Left hindlimb (tissue), 1 donor: ENCODE measurements at regions not wholly inside any gene's neighbourhood (a gene's known extent, or its start where the extent isn't known, plus 50 kb on each side); places are given as distances from the start of the nearest gene placed in this dataset.
"Not testable (repeated sequence)": the region's sequence is repeated elsewhere in the genome, so short reads cannot be mapped to it uniquely, and the experiment has no call there.

Source experiments
- DNase-seq: peaks from one replicate; pipeline ENCODE4 v3.0.0-alpha.2; 2018

- no peak for DNase-seq
Observed at GRCh38 chr4:79213702-79214101, 112.2 kb downstream of the NAA11 start.

- no peak for DNase-seq
Observed at GRCh38 chr4:79213010-79213409, 112.9 kb downstream of the NAA11 start.

- DNase-seq = no peak
Observed at GRCh38 chr4:79212311-79212710, 113.5 kb downstream of the NAA11 start.

DNA sequence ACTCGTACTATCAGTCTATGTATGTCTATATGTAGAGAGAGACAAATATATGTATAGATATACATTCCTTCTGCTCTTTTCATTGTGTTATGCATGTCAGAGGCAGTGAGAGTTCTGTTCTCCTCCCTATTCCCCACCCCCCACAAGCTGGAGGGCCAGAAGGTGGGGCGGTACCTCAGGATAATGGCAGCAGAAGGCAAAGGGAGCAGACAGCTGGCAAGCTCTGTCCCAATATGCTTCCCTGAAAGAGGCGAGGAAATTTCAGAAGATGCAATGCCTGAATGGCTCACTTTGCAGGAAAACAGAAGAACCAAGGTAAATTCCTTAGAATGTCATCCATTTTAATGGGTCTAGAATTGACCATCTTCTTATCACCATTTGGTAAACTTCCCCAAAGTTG is 114.4 kb downstream of the NAA11 start:
- no peak for DNase-seq

GRCh38 chr4:79210636-79211049 is 115.2 kb downstream of the NAA11 start:
- DNase-seq = no peak

GRCh38 chr4:79209822-79210635 is 115.8 kb downstream of the NAA11 start:
- DNase-seq = no peak

DNA sequence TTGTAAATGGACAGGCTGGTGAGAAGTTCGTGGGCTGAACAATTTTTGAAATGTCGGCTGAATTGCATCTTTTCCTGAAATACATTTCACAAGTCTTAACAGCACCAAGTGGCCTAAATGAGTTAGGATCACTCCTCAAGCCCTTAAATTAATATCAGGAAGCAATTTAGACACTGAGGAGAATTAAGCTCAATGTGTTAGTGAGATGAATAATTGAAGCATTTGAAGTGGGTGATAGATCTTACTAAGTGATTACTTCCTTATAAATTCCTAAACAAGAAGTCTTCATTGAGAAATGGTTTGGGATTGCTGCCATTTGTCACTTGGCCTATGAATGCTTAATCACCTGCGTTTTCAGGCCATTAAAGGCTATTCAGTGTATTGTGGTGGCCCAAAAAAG is 116.8 kb downstream of the NAA11 start:
- no peak for DNase-seq

GRCh38 chr4:79207281-79207680 is 118.6 kb downstream of the NAA11 start:
- DNase-seq = no peak

GRCh38 chr4:79206660-79207059 is 119.2 kb downstream of the NAA11 start:
- DNase-seq = no peak

DNA sequence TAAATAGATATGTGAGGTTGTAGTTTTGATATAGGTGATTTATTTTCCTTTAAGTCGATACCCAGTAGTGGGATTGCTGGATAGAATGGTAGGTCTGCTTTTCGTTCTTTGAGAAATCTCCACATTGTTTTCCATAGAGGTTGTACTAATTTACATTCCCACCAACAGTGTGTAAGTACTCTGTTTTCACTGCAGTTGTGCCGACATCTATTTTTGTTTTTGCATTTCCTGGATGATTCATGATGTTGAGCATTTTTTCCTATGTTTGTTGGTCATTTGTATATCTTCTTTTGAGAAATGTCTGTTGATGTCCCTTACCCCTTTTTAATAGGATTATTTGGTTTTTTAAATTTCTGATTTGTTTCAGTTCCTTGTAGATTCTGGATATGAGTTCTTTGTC is 120.7 kb downstream of the NAA11 start:
- no peak for DNase-seq

DNA sequence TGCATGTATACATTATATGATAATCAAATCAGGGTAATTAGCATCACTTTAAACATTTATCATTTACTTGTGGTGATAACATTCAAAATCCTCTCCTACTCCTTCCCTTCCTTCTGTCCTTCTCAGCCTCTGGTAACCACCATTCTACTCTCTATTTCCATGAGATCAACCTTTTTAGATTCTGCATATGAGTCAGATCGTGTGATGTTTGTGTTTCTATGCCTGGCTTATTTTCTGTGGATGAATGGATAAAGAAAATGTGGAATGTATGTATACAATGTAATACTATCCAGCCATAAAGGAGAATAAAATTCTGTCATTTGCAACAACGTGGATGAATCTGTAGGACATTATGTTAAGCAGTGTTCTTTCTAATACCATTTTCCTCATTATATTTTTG is 123.9 kb downstream of the NAA11 start:
- DNase-seq = no peak

- no peak for DNase-seq
Observed at GRCh38 chr4:79199743-79200142, 126.1 kb downstream of the NAA11 start.

GRCh38 chr4:79198951-79199587 is 126.8 kb downstream of the NAA11 start:
- no peak for DNase-seq

GRCh38 chr4:79197275-79198009 is 128.4 kb downstream of the NAA11 start:
- no peak for DNase-seq

DNA sequence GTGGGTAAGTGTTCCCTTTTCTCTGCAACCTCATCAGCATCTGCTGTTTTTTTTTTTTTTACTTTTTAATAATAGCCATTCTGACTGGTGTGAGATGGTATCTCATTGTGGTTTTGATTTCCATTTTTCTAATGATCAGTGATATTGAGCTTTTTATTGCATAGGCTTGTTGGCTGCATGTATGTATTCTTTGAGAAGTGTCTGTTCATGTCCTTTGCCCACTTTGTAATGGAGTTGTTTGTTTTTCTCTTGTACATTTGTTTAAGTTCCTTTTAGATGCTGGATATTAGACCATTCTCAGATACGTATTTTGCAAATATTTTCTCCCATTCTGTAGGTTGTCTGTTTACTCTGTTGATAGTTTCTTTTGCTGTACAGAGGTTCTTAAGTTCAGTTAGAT is 134.6 kb downstream of the NAA11 start:
- DNase-seq = not testable (repeated sequence)

- DNase-seq = no peak
Observed at GRCh38 chr4:79185526-79186045, 140.3 kb downstream of the NAA11 start.

GRCh38 chr4:79184476-79184875 is 141.4 kb downstream of the NAA11 start:
- DNase-seq = no peak

GRCh38 chr4:79182209-79182608 is 143.7 kb downstream of the NAA11 start:
- no peak for DNase-seq

GRCh38 chr4:79181190-79181589 is 144.7 kb downstream of the NAA11 start:
- DNase-seq = no peak

GRCh38 chr4:79178760-79179159 is 147.1 kb downstream of the NAA11 start:
- peak; percentile 48 for DNase-seq

- DNase-seq = no peak
Observed at GRCh38 chr4:79177388-79177787, 148.5 kb downstream of the NAA11 start.

DNA sequence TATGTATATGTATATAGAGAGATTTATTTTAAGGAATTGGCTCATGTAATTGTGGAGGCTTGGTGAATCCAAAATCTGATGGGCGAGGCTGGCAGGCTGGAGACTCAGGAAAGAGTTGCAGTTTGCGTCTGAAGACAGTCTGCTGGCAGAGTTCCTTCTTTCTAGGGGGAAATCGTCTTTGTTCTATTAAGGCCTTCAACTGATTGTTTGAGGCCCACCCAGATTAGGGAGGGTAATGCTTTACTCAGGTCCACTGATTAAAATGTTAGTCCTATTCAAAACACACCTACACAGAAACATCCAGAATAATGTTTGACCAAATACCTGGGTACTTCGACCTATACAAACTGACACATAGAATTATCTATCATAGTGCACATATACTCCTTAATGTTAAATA is 149.5 kb downstream of the NAA11 start:
- no peak for DNase-seq

DNA sequence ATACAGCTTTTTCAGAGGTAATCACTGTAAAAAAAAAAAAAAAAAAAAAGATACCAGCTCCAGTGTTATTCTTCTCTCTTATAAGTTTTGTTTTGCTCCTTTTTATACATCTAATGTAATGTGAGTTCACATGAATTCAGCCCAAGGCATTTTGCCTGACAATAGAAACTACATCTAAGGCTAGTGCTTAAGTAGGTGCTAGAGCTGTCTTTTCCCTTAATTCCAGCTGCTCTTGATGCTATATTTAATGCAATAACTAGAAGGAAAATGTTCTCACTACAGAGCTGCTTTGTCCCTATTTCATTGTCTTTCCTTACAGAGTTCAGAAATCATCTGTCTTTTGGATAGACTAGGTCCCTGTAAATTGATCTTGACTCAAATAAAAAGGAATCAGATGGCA is 150.1 kb downstream of the NAA11 start:
- DNase-seq = no peak
